Liver (tissue), 3 donors: ENCODE measurements at regions not wholly inside any gene's neighbourhood (a gene's known extent, or its start where the extent isn't known, plus 50 kb on each side); places are given as distances from the start of the nearest gene placed in this dataset.

Experiments
- CTCF ChIP-seq: fragments of 150-350 bp; IDR thresholded peaks from 2 replicates; pipeline ENCODE4 v1.5.1; 2017; ENCODE audit warnings: improper control_type of control experiment, low read depth, low read length; ENCODE audit not compliant: missing input control
- RAD21 ChIP-seq, 2 donors: IDR thresholded peaks; 2 replicates each; pipeline ENCODE4 v1.6.1; 2016; ENCODE audit warnings: antibody characterized with exemption in 2 of 2, mild to moderate bottlenecking in 2 of 2
- SP1 ChIP-seq: IDR thresholded peaks from 2 replicates; pipeline ENCODE4 v1.6.1; 2018; ENCODE audit warnings: antibody characterized with exemption, mild to moderate bottlenecking
- TAF1 ChIP-seq: conservative IDR thresholded peaks from 2 replicates; pipeline ENCODE4 v1.6.1; 2016; ENCODE audit warnings: antibody characterized with exemption, mild to moderate bottlenecking
- donor health status: healthy.
- donor health status: healthy.

DNA sequence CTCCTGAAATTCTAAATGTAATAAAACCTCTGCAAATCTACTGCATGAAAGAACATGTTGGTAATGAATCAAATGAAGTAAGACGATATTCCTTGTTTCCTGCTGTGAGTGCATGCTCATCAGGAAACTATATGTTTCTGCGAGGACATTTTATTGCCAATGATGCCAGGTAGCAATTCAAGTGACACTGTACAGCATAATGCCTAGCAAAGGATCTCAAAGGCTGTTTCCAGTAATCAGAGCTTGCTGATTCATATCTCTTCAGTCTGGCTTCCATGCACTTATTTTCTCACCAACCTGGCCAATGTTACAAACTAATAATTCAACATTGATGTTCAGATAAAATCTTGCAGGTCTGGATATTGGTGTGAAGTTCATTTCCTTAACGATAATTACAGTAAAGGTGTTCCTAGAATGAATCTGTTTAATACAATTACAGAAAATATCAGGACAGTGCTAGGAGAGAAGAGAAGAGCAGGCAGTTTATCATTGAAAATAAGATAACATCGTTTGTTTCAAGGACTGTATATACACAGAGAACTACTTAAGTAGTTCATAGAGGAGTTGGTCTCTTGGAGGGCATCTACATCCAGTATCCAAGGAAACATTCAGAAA is 568.5 kb upstream of the SOX11 start:
- TF ChIP-seq CTCF = no peak
- no peak for TF ChIP-seq RAD21 (IDR thresholded peaks at IDR 0.05)
- TF ChIP-seq TAF1 = no peak
- TF ChIP-seq SP1 = no peak
